ENCODE measurements at regions not wholly inside any gene's neighbourhood (a gene's known extent, or its start where the extent isn't known, plus 50 kb on each side); places are given as distances from the start of the nearest gene placed in this dataset.
A peak's percentile ranks its signal among the peaks of the same experiment; 100 is the strongest.

DNA sequence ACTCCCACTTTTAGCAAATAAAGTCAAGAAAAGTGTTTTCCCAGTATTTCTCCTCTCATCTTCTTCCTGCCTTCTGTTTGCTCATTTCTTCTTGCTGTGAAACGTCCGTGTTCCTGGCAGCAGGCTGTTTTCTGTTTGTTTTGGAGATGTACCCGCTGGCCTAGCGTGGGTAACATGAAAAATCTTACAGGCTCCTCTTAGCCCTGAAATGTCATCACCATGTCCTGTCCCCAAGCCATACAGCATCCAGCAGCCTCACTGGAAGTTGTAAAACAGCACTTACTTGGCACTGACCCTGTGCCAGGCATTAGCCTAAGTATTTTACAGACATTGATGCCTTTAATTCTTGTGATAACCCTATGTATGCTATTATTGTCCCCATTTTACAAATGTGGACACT, 371.1 kb downstream of the FOXA2 start:
- Histone ChIP-seq H3K4me3 (ENCODE audit: low read depth, low read length) (no peak overlapping the region), H3K36me3 (no peaks in the 10 kb centered on the region), H3K9me3 (ENCODE audit: severe bottlenecking) (no peaks in the 10 kb centered on the region), H3K27me3 (ENCODE audit: insufficient read depth, low read depth, severe bottlenecking) (peaks cover 45% of the 10 kb centered on the region), H3K27ac (no peak overlapping the region)
- TF ChIP-seq CTCF (IDR thresholded peaks at IDR 0.05; ENCODE audit: low read depth, low read length), result no peak
- DNase-seq, result no peak

DNA sequence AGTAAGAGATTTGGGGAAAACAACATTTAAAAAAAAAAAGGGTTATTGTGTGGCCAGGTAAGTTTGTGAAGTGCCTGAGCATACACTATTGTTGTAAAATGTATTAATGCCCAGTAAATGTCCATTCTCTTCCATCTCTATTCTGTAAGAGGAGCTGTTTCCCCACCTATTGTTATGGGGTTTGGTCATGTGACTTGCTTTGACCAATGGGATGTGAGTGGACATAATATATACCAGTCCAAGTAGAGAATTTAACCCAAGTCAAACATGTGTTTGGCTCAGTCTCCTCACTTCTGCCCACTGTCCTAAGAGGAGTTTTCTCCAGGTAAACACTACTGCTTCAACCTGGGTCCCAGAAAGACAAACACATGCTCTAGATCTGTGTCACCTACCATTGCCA, 377.1 kb downstream of the FOXA2 start:
- Histone ChIP-seq H3K9me3 (ENCODE audit: severe bottlenecking) (no peaks in the 10 kb centered on the region), H3K27me3 (ENCODE audit: insufficient read depth, low read depth, severe bottlenecking) (peaks cover 14% of the 10 kb centered on the region), H3K36me3 (no peaks in the 10 kb centered on the region), H3K27ac (no peak overlapping the region), H3K4me3 (ENCODE audit: low read depth, low read length) (no peak overlapping the region)
- no peak for DNase-seq
- TF ChIP-seq CTCF (IDR thresholded peaks at IDR 0.05; ENCODE audit: low read depth, low read length), result no peak

DNA sequence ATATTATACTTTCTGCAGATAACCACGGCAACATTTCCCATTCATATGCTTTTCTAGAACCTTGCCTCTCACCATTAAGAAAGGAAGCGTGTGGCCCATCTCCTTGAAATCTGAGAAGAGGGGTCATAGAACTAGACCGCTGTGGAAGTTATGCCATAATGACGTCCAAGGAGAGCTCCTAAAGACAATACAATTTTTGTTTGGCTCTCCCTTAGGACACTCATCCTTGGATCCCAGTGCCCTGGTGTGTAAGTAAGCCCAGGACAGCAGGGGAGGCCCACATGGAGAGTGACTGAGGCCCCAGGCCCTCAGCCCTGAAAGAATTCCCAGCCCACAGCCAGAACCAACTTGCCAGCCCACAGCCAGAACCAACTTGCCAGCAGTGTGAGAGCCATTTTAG, 379.6 kb downstream of the FOXA2 start:
- Histone ChIP-seq H3K4me3 (ENCODE audit: low read depth, low read length) (no peak overlapping the region), H3K36me3 (no peaks in the 10 kb centered on the region), H3K9me3 (ENCODE audit: severe bottlenecking) (no peaks in the 10 kb centered on the region), H3K27ac (no peak overlapping the region), H3K27me3 (ENCODE audit: insufficient read depth, low read depth, severe bottlenecking) (peaks cover 9% of the 10 kb centered on the region)
- DNase-seq, result no peak
- TF ChIP-seq CTCF (IDR thresholded peaks at IDR 0.05; ENCODE audit: low read depth, low read length), result no peak

- Histone ChIP-seq H3K4me3 (ENCODE audit: low read depth, low read length) (no peak overlapping the region), H3K36me3 (no peaks in the 10 kb centered on the region), H3K9me3 (ENCODE audit: severe bottlenecking) (no peaks in the 10 kb centered on the region), H3K27me3 (ENCODE audit: insufficient read depth, low read depth, severe bottlenecking) (peaks cover 8% of the 10 kb centered on the region), H3K27ac (no peak overlapping the region)
- no peak for DNase-seq
- no peak for TF ChIP-seq CTCF (IDR thresholded peaks at IDR 0.05; ENCODE audit: low read depth, low read length)
Measured at GRCh38 chr20:22182148-22182547, 402.2 kb downstream of the FOXA2 start.

GRCh38 chr20:22180244-22180643, 404.1 kb downstream of the FOXA2 start:
- Histone ChIP-seq H3K27me3 (ENCODE audit: insufficient read depth, low read depth, severe bottlenecking) (peaks cover 5% of the 10 kb centered on the region), H3K36me3 (no peaks in the 10 kb centered on the region), H3K9me3 (ENCODE audit: severe bottlenecking) (no peaks in the 10 kb centered on the region), H3K27ac (no peak overlapping the region), H3K4me3 (ENCODE audit: low read depth, low read length) (no peak overlapping the region)
- peak; percentile 41 for TF ChIP-seq CTCF (IDR thresholded peaks at IDR 0.05; ENCODE audit: low read depth, low read length)
- no peak for DNase-seq

DNA sequence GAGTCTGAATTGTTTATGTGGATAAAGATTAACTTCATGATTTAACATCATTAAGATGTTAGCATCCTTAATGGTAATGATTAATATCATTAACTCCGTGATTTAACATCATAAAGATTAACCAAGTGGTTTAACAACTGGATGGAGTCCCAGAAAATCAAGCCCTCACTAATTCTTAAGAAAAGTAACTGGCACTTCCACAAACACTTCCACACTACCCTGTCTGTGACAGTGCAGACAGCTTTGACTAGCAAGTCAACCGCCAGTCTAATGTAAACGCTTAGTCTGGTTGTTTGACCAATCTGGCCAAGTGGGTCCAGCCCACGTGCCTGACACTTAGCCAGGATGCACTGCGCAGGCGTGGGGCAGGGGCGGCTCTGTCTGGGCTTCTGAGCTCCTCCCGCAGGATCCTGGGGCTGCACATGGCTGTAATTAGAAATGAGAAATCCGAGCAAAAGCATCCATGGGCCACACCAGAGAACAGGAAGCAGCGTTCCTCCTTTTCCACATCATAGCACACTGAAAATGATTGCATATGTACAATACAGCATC, 424.2 kb downstream of the FOXA2 start:
- DNase-seq, result no peak
- H3K36me3 ChIP-seq, result no peaks in the 10 kb centered on the region
- H3K27me3 ChIP-seq (ENCODE audit: insufficient read depth, low read depth, severe bottlenecking), result peaks cover 47% of the 10 kb centered on the region
- no peak for TF ChIP-seq CTCF (IDR thresholded peaks at IDR 0.05; ENCODE audit: low read depth, low read length)
- H3K27ac ChIP-seq, result no peak overlapping the region
- no peaks in the 10 kb centered on the region for H3K9me3 ChIP-seq (ENCODE audit: severe bottlenecking)
- no peak overlapping the region for H3K4me3 ChIP-seq (ENCODE audit: low read depth, low read length)

All from WERI-Rb-1 (cell line).